ENCODE measurements at regions not wholly inside any gene's neighbourhood (a gene's known extent, or its start where the extent isn't known, plus 50 kb on each side); places are given as distances from the start of the nearest gene placed in this dataset.

GRCh38 chr13:97616385-97616784 lies 182.4 kb downstream of the RAP2A start:
- H3K4me1 Mint-ChIP-seq (ENCODE audit: low read depth) = no peaks in the 10 kb centered on the region
- no peak overlapping the region for H3K27ac Mint-ChIP-seq
- H3K27me3 Mint-ChIP-seq = peaks cover 6% of the 10 kb centered on the region
- DNase-seq = no peak
- POLR2A ChIA-PET = no interaction called here
- intact Hi-C loops (cut with micrococcal nuclease) = no loop called here
- ATAC-seq = no peak
- CTCF ChIA-PET = no interaction called here
- no peak for TF ChIP-seq CTCF (IDR thresholded peaks at IDR 0.05)
- no peaks in the 10 kb centered on the region for H3K36me3 Mint-ChIP-seq (ENCODE audit: low read depth)
- H3K4me3 Mint-ChIP-seq = no peak overlapping the region
- H3K9me3 Mint-ChIP-seq = no peaks in the 10 kb centered on the region

GRCh38 chr13:97621025-97621424 lies 187.1 kb downstream of the RAP2A start:
- H3K27ac Mint-ChIP-seq = no peak overlapping the region
- no peak for ATAC-seq
- H3K4me1 Mint-ChIP-seq (ENCODE audit: low read depth) = no peaks in the 10 kb centered on the region
- DNase-seq = no peak
- no peaks in the 10 kb centered on the region for H3K36me3 Mint-ChIP-seq (ENCODE audit: low read depth)
- no peak for TF ChIP-seq CTCF (IDR thresholded peaks at IDR 0.05)
- H3K27me3 Mint-ChIP-seq = peaks cover 8% of the 10 kb centered on the region
- POLR2A ChIA-PET = no interaction called here
- no peaks in the 10 kb centered on the region for H3K9me3 Mint-ChIP-seq
- no peak overlapping the region for H3K4me3 Mint-ChIP-seq
- intact Hi-C loops (cut with micrococcal nuclease) = no loop called here
- CTCF ChIA-PET = no interaction called here

- Mint-ChIP-seq H3K27ac (no peak overlapping the region), H3K36me3 (ENCODE audit: low read depth) (no peaks in the 10 kb centered on the region), H3K4me3 (no peak overlapping the region), H3K4me1 (ENCODE audit: low read depth) (no peaks in the 10 kb centered on the region), H3K9me3 (no peaks in the 10 kb centered on the region), H3K27me3 (peaks cover 8% of the 10 kb centered on the region)
- intact Hi-C loops (cut with micrococcal nuclease) = no loop called here
- ATAC-seq (no peak), DNase-seq (no peak)
- ChIA-PET CTCF (no interaction called here), POLR2A (no interaction called here)
- no peak for TF ChIP-seq CTCF (IDR thresholded peaks at IDR 0.05)
Measured at GRCh38 chr13:97621631-97622030, 187.7 kb downstream of the RAP2A start.

GRCh38 chr13:97627566-97627965 lies 193.6 kb downstream of the RAP2A start:
- H3K4me3 Mint-ChIP-seq = no peak overlapping the region
- no peak overlapping the region for H3K27ac Mint-ChIP-seq
- no peaks in the 10 kb centered on the region for H3K36me3 Mint-ChIP-seq (ENCODE audit: low read depth)
- intact Hi-C loops (cut with micrococcal nuclease) = no loop called here
- no peaks in the 10 kb centered on the region for H3K9me3 Mint-ChIP-seq
- ChIA-PET CTCF (no interaction called here), POLR2A (no interaction called here)
- H3K4me1 Mint-ChIP-seq (ENCODE audit: low read depth) = no peaks in the 10 kb centered on the region
- DNase-seq = no peak
- no peak for ATAC-seq
- no peak for TF ChIP-seq CTCF (IDR thresholded peaks at IDR 0.05)
- H3K27me3 Mint-ChIP-seq = peaks cover 9% of the 10 kb centered on the region

- H3K27me3 Mint-ChIP-seq = peaks cover 8% of the 10 kb centered on the region
- H3K9me3 Mint-ChIP-seq = peaks cover 6% of the 10 kb centered on the region
- ATAC-seq (no peak), DNase-seq (no peak)
- ChIA-PET CTCF (no interaction called here), POLR2A (no interaction called here)
- intact Hi-C loops (cut with micrococcal nuclease) = no loop called here
- no peak overlapping the region for H3K27ac Mint-ChIP-seq
- TF ChIP-seq CTCF (IDR thresholded peaks at IDR 0.05) = no peak
- no peaks in the 10 kb centered on the region for H3K36me3 Mint-ChIP-seq (ENCODE audit: low read depth)
- H3K4me1 Mint-ChIP-seq (ENCODE audit: low read depth) = no peaks in the 10 kb centered on the region
- H3K4me3 Mint-ChIP-seq = no peak overlapping the region
Measured at GRCh38 chr13:97629601-97630272, 195.8 kb downstream of the RAP2A start.
